GM12874 (cell line): ENCODE measurements at regions not wholly inside any gene's neighbourhood (a gene's known extent, or its start where the extent isn't known, plus 50 kb on each side); places are given as distances from the start of the nearest gene placed in this dataset.

Experiments
- TF ChIP-seq, protein P1 (sequence below): IDR thresholded peaks from 2 replicates; pipeline ENCODE4 v1.5.1; 2011; ENCODE audit warnings: low read depth, mild to moderate bottlenecking, control low read depth, low read length, moderate library complexity; ENCODE audit not compliant: insufficient read depth

DNA sequence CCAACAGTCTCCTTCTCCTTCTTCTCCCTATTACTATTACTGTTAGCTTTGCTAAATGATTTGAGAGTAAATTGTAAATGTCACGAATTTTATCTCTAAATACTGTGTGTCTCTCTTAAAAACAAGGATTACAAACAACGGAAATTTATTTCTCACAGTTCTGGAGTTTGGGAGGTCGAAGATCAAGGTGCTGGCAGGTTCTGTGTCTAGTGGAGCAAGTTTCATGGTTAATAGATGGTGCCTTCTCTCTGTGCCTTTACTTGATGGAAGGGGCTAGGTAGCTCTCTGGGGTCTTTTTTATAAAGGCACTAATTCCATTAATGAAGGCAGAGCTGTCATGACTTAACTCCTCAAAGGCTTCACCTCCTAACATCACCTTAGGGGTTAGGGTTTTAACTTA lies 237.9 kb downstream of the MAN2A1 start:
- TF ChIP-seq, protein P1, sequence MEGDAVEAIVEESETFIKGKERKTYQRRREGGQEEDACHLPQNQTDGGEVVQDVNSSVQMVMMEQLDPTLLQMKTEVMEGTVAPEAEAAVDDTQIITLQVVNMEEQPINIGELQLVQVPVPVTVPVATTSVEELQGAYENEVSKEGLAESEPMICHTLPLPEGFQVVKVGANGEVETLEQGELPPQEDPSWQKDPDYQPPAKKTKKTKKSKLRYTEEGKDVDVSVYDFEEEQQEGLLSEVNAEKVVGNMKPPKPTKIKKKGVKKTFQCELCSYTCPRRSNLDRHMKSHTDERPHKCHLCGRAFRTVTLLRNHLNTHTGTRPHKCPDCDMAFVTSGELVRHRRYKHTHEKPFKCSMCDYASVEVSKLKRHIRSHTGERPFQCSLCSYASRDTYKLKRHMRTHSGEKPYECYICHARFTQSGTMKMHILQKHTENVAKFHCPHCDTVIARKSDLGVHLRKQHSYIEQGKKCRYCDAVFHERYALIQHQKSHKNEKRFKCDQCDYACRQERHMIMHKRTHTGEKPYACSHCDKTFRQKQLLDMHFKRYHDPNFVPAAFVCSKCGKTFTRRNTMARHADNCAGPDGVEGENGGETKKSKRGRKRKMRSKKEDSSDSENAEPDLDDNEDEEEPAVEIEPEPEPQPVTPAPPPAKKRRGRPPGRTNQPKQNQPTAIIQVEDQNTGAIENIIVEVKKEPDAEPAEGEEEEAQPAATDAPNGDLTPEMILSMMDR, result no peak

DNA sequence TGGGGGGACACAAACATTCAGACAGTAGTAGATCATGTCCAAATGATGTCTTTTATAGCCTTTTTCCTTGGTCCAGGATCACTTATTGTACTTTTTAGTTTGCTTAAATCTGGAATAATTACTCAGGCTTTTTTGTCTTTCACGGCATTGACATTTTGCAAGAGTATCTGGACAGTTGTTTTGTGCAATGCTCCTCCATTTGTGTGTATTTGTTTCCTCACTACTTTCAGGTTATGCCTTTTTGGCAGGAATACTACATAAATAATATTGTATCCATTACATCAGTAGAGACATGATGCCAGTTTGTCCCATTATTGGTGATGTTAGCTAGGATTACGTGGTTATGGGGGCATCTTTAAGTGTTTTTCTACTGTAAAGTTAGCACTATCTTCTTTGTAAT lies 238.3 kb downstream of the MAN2A1 start:
- TF ChIP-seq, protein P1, result no peak

DNA sequence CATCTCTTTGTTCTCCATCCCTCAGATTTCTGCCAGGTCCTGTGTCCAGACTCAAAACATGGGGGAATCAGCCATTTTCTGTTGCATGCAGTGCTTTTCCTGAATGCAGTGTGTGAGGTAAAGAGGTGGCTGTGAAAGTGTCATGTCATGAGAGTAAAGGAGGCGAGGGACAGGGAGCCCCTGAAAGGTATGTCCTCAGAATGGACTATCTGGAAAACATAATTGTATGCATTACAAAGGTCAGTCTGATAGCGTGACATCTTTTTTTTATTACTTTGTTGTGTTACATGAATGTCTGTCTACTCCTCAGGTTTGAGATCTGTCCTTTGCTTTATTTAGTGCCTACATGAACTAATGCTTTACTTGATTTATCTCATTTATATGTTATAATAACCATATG lies 239.1 kb downstream of the MAN2A1 start:
- TF ChIP-seq, protein P1, result no peak

DNA sequence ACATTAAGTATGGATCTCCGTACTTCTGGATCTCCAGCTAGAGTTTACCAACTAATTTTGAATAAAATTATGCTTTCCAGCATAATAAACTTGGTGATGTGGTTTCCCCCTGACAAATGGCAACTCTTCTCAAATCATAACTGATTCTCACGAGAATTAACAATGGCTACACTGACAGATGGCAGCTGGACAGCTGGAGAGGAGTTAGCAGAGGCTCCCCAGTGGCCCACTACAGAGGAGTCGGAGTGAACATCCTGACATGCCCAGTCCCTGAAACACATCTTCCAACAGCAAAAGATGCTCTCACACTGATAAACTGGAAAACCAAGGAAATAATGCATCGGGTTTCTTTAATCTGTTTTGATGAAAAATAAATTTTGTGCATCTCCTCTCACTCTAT lies 239.6 kb downstream of the MAN2A1 start:
- TF ChIP-seq, protein P1, result no peak

DNA sequence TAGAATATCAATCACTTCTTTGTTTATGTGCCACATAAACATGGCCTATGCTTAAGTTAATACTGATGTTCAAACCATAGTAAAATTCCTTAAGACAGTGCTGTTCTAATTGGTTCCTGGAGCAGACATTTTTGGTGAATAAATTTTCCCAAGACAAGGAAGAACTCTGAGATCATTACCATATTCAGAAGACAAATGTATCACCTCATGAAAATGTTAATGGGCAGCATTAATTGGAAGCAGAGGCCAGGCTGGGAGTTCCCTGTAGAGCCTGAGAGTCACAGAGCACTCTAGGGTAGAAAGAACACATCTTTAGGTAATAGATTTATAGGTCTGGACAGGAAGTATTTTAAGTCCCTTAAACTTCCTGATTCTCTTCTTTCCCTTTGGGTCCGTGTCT lies 240.2 kb downstream of the MAN2A1 start:
- TF ChIP-seq, protein P1, result no peak

DNA sequence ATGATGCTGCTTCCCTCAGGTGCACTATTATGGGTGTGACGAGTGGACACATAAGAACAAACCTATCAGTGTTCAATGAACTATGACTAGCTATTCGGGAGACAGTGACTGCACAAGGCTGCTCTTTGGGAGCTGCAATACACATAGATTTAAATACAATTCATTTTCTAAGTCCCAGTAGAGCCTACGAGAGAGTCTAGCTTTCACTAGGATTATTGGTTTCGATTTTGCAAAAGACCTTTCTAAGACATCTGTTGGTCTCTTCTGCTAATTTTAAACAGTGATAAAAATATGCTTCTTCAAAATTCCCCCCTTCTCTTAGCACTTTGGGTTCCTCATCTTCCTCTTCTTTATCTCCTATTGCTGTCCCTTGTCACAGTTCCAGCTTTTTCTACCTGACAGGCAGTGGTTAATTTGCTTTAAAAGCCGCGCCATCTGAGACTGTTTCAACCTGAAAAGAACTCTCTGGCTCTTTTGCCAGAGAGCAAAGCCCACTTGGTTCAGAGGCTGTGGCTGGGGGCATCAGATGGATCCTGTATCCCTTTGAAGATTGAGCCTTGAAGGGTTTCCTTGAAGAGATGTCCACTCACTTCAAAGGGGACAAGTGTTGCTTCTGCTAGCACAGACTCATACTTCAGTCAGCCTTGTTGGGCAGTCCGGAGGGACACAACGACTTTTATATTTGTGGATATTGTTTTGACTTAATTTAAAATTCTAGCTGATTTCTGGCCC lies 241.5 kb downstream of the MAN2A1 start:
- TF ChIP-seq, protein P1, result no peak

DNA sequence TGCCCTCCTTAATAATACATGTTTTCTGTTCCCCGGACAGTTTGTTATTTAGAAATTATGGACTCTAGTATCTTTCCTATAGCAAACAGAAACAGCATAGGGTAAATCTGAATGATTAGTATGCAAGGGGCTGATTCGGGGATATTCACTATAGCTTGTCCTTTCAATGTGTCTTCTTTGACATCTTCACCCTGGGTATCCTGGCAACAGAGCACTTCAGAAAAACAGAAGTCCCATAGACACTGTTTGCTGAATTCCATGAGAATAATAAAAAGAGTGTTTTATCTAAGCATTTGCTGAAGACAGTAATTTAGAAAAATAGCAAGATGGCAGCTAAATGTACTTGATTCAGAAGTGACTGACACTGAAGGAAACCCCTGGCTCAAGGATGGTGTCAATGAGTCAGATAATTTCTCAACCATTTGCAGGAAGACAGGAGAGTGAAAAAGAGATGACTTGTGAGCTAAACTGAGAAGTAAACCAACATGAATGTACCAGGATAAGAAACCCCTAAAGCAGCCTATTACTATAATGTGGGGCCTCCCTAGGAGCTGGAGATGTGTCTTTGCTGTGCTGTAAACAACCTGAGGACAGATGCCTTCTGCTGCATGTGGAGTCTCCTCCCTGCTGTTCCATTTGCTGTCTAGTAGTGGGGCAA lies 246.2 kb downstream of the MAN2A1 start:
- TF ChIP-seq, protein P1, result no peak
